IPS DF 6.9 (cell line): ENCODE measurements at regions not wholly inside any gene's neighbourhood (a gene's known extent, or its start where the extent isn't known, plus 50 kb on each side); places are given as distances from the start of the nearest gene placed in this dataset.
"Not testable (repeated sequence)": the region's sequence is repeated elsewhere in the genome, so short reads cannot be mapped to it uniquely, and the experiment has no call there.

Experiments used
- DNase-seq: peaks from one replicate; pipeline ENCODE4 v3.0.0-alpha.2; 2013; ENCODE audit warnings: low read depth, low spot score
- H3K27ac ChIP-seq: one replicate; pipeline ENCODE4 v1.5.1; 2013; ENCODE audit warnings: low read length, control low read depth
- H3K27me3 ChIP-seq: 2 replicates; pipeline ENCODE4 v1.6.1; 2013; ENCODE audit warnings: mild to moderate bottlenecking, low read length; ENCODE audit not compliant: control insufficient read depth, insufficient read depth
- H3K36me3 ChIP-seq: 2 replicates; pipeline ENCODE4 v1.6.1; 2013; ENCODE audit warnings: low read length; ENCODE audit not compliant: control insufficient read depth, insufficient read depth
- H3K4me1 ChIP-seq: 2 replicates; pipeline ENCODE4 v1.6.1; 2013; ENCODE audit warnings: low read length; ENCODE audit not compliant: control insufficient read depth, insufficient read depth
- H3K4me3 ChIP-seq: 2 replicates; pipeline ENCODE4 v1.5.1; 2013; ENCODE audit warnings: mild to moderate bottlenecking, low read length
- H3K9me3 ChIP-seq: 2 replicates; pipeline ENCODE4 v1.6.1; 2013; ENCODE audit warnings: low read length, inconsistent platforms; ENCODE audit not compliant: control insufficient read depth, insufficient read depth
- WGBS: extraction: QIAGEN DNeasy Blood & Tissue Kit; methylation state at CpG from one replicate; pipeline ENCODE4 v1.1.7; 2013; ENCODE audit warnings: mixed read lengths, missing lambda C conversion rate; ENCODE audit not compliant: insufficient read length, insufficient coverage; 5-methylcytosine and 5-hydroxymethylcytosine counted together

DNA sequence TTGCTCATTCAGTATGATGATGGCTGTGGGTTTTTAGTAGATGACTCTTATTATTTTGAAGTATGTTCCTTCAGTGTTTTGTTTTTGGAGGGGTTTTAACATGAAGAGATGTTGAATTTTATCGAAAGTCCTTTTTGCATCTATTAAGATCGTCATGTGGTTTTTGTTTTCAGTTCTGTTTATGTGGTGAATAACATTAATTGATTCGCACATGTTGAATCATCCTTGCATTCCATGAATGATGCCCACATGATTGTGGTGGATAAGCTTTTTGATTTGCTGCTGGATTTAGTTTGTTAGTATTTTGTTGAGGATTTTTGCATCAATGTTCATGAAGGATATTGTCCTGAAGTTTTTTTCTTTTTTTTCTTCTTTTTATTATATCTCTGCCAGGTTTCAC is 347.4 kb upstream of the EPHA5 start:
- Histone ChIP-seq H3K27ac (no peak overlapping the region), H3K36me3 (no peaks in the 10 kb centered on the region), H3K4me3 (no peak overlapping the region), H3K4me1 (peaks cover 6% of the 10 kb centered on the region), H3K9me3 (no peaks in the 10 kb centered on the region), H3K27me3 (0 out of 2 replicates have a peak, but pooled peaks cover 1% of the 10 kb centered on the region)
- no peak for DNase-seq
- WGBS, result no CpG with 5 or more reads among the region's 3 CpGs

GRCh38 chr4:66016240-66016639 is 346.0 kb upstream of the EPHA5 start:
- H3K27me3 ChIP-seq, result 0 out of 2 replicates have a peak, but pooled peaks cover 1% of the 10 kb centered on the region
- WGBS, result no CpG with 5 or more reads among the region's 1 CpG
- no peak for DNase-seq
- H3K4me3 ChIP-seq, result no peak overlapping the region
- H3K27ac ChIP-seq, result no peak overlapping the region
- H3K36me3 ChIP-seq, result no peaks in the 10 kb centered on the region
- H3K9me3 ChIP-seq, result no peaks in the 10 kb centered on the region
- peaks cover 6% of the 10 kb centered on the region for H3K4me1 ChIP-seq

DNA sequence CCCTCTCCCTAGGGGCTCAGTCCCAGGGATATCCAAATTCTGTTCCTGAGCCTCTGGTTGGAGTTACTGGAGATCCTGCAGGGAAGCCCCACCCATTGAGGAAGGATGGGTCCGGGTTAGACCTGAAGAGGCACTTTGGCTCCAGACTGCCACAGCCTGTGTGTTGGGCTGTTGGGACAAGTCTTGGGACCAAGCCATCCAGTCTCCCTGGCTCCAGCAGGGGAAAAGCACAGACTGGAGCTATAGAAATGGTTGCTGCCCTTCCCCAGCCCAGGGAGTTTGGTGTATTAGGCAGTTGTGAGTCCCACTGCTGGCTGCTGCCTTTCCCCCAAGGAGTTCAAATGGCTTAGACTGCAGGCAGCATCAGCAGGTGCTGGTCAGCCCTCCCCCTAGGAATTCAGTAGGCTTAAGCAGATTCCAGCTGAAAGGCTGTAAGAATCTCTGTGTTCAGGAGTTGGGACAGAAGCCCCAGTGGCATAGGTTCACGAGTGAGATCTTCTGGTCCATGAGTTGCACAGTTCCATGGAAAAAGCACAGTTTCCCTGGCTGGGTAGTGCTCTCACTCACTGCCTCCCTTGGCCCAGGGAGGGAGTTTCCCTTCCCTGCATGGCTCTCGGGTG is 344.0 kb upstream of the EPHA5 start:
- peak; percentile 54 for DNase-seq
- peaks cover 6% of the 10 kb centered on the region for H3K4me1 ChIP-seq
- H3K27ac ChIP-seq, result no peak overlapping the region
- WGBS, result no CpG with 5 or more reads among the region's 3 CpGs
- no peaks in the 10 kb centered on the region for H3K9me3 ChIP-seq
- no peaks in the 10 kb centered on the region for H3K36me3 ChIP-seq
- H3K27me3 ChIP-seq, result 0 out of 2 replicates have a peak, but pooled peaks cover 1% of the 10 kb centered on the region
- no peak overlapping the region for H3K4me3 ChIP-seq

GRCh38 chr4:66000510-66001117 is 330.3 kb upstream of the EPHA5 start:
- no peak overlapping the region for H3K4me3 ChIP-seq
- H3K9me3 ChIP-seq, result no peaks in the 10 kb centered on the region
- 0 out of 2 replicates have a peak, but pooled peaks cover 2% of the 10 kb centered on the region for H3K4me1 ChIP-seq
- WGBS, result no CpG with 5 or more reads among the region's 1 CpG
- no peak overlapping the region for H3K27ac ChIP-seq
- no peaks in the 10 kb centered on the region for H3K36me3 ChIP-seq
- DNase-seq, result no peak
- no peaks in the 10 kb centered on the region for H3K27me3 ChIP-seq

- H3K4me3 ChIP-seq, result no peak overlapping the region
Observed at GRCh38 chr4:65999518-65999871, 329.2 kb upstream of the EPHA5 start.

DNA sequence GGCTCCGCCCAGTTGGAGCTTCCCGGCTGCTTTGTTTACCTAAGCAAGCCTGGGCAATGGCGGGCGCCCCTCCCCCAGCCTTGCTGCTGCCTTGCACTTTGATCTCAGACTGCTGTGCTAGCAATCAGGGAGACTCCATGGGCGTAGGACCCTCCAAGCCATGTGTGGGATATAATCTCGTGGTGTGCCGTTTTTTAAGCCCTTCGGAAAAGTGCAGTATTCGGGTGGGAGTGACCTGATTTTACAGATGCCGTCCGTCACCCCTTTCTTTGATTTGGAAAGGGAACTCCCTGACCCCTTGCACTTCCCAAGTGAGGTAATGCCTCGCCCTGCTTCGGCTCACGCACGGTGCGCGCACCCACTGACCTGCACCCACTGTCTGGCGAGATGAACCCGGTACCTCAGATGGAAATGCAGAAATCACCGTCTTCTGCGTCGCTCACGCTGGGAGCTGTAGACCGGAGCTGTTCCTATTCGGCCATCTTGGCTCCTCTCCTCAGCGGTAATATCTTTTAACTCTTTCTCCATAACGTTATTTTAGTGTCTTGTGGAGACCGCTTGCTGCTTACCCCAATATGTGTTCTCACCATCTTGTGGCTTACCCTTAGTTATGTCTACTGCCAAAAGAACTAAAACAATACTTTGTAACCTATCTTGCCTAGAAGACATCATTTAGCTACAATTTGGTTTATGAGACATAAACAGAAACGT is 328.7 kb upstream of the EPHA5 start:
- H3K36me3 ChIP-seq, H3K27me3 ChIP-seq, H3K9me3 ChIP-seq, DNase-seq, H3K4me3 ChIP-seq, H3K27ac ChIP-seq, H3K4me1 ChIP-seq: not testable (repeated sequence)
- WGBS, result no CpG with 5 or more reads among the region's 29 CpGs

More at GRCh38 chr4:65999518-65999871, 329.2 kb upstream of the EPHA5 start:
- DNase-seq, result no peak
- no peak overlapping the region for H3K27ac ChIP-seq
- H3K36me3 ChIP-seq, result no peaks in the 10 kb centered on the region
- H3K4me1 ChIP-seq, result 0 out of 2 replicates have a peak, but pooled peaks cover 2% of the 10 kb centered on the region
- no peaks in the 10 kb centered on the region for H3K27me3 ChIP-seq
- no peaks in the 10 kb centered on the region for H3K9me3 ChIP-seq
- WGBS, result no CpG with 5 or more reads among the region's 1 CpG

GRCh38 chr4:65983061-65983460 is 312.8 kb upstream of the EPHA5 start:
- no peaks in the 10 kb centered on the region for H3K36me3 ChIP-seq
- H3K9me3 ChIP-seq, result no peaks in the 10 kb centered on the region
- H3K4me1 ChIP-seq, result no peaks in the 10 kb centered on the region
- no peak for DNase-seq
- no peak overlapping the region for H3K27ac ChIP-seq
- H3K4me3 ChIP-seq, result no peak overlapping the region
- WGBS, result no CpG with 5 or more reads among the region's 2 CpGs
- H3K27me3 ChIP-seq, result no peaks in the 10 kb centered on the region

DNA sequence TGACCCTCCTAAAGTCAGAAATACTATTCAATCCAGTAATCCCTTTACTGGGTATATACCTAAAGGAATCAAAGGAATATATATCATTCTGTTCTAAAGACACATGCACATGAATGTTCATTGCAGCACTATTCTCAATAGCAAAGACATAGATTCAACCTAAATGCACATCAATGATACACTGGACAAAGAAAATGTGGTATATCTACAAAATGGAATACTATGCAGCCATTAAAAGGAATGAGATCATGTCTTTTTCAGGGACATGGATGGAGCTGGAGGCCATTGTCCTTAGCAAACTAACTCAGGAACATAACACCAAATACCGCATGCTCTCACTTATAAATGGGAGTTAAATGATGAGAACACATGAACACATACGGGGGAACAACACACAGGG is 306.0 kb upstream of the EPHA5 start:
- no peaks in the 10 kb centered on the region for H3K36me3 ChIP-seq
- DNase-seq, result no peak
- no peak overlapping the region for H3K4me3 ChIP-seq
- no peak overlapping the region for H3K27ac ChIP-seq
- H3K27me3 ChIP-seq, result no peaks in the 10 kb centered on the region
- H3K4me1 ChIP-seq, result no peaks in the 10 kb centered on the region
- WGBS, result no CpG with 5 or more reads among the region's 2 CpGs
- no peaks in the 10 kb centered on the region for H3K9me3 ChIP-seq

GRCh38 chr4:65973186-65973585 is 302.9 kb upstream of the EPHA5 start:
- Histone ChIP-seq H3K9me3 (no peaks in the 10 kb centered on the region), H3K27ac (no peak overlapping the region), H3K4me3 (no peak overlapping the region), H3K27me3 (no peaks in the 10 kb centered on the region), H3K4me1 (no peaks in the 10 kb centered on the region), H3K36me3 (no peaks in the 10 kb centered on the region)
- no CpG with 5 or more reads among the region's 9 CpGs for WGBS
- no peak for DNase-seq

- Histone ChIP-seq H3K27me3 (no peaks in the 10 kb centered on the region), H3K27ac (no peak overlapping the region), H3K4me3 (no peak overlapping the region), H3K4me1 (no peaks in the 10 kb centered on the region), H3K9me3 (no peaks in the 10 kb centered on the region), H3K36me3 (no peaks in the 10 kb centered on the region)
- no peak for DNase-seq
- WGBS, result no CpG with 5 or more reads among the region's 2 CpGs
Observed at GRCh38 chr4:65971686-65972085, 301.4 kb upstream of the EPHA5 start.
